ENCODE measurements at regions not wholly inside any gene's neighbourhood (a gene's known extent, or its start where the extent isn't known, plus 50 kb on each side); places are given as distances from the start of the nearest gene placed in this dataset.

GRCh38 chr2:234300932-234301823 lies 195.7 kb downstream of the ARL4C start:
- H3K27ac ChIP-seq (ENCODE audit: low read length): no peak overlapping the region

GRCh38 chr2:234300391-234300925 lies 196.4 kb downstream of the ARL4C start:
- Histone ChIP-seq H3K27ac (ENCODE audit: low read length) (no peak overlapping the region), H3K36me3 (ENCODE audit: control insufficient read depth, insufficient read depth, low read length) (no peaks in the 10 kb centered on the region)

More at GRCh38 chr2:234300932-234301823, 195.7 kb downstream of the ARL4C start:
- DNase-seq (ENCODE audit: low read depth, low spot score): no peak
- H3K9me3 ChIP-seq (ENCODE audit: control insufficient read depth, insufficient read depth, low read length): no peaks in the 10 kb centered on the region
- peaks cover 2% of the 10 kb centered on the region; the same call in 1 of the 2 replicates for H3K4me1 ChIP-seq (ENCODE audit: control insufficient read depth, insufficient read depth, low read length)
- H3K36me3 ChIP-seq (ENCODE audit: control insufficient read depth, insufficient read depth, low read length): no peaks in the 10 kb centered on the region
- no peak overlapping the region for H3K4me3 ChIP-seq (ENCODE audit: low read length)
- H3K27me3 ChIP-seq (ENCODE audit: control insufficient read depth, insufficient read depth, low read length): no peaks in the 10 kb centered on the region
- WGBS (ENCODE audit: insufficient coverage, insufficient read length): 100% methylated on average over 1 of the region's 18 CpGs

GRCh38 chr2:234298918-234299317 lies 198.0 kb downstream of the ARL4C start:
- H3K9me3 ChIP-seq (ENCODE audit: control insufficient read depth, insufficient read depth, low read length): no peaks in the 10 kb centered on the region
- no peak overlapping the region for H3K4me3 ChIP-seq (ENCODE audit: low read length)
- peaks cover 1% of the 10 kb centered on the region; the same call in 1 of the 2 replicates for H3K4me1 ChIP-seq (ENCODE audit: control insufficient read depth, insufficient read depth, low read length)
- H3K36me3 ChIP-seq (ENCODE audit: control insufficient read depth, insufficient read depth, low read length): no peaks in the 10 kb centered on the region
- no peak for DNase-seq (ENCODE audit: low read depth, low spot score)
- H3K27ac ChIP-seq (ENCODE audit: low read length): no peak overlapping the region
- no CpG with 5 or more reads among the region's 3 CpGs for WGBS (ENCODE audit: insufficient coverage, insufficient read length)
- no peaks in the 10 kb centered on the region for H3K27me3 ChIP-seq (ENCODE audit: control insufficient read depth, insufficient read depth, low read length)

More at GRCh38 chr2:234300391-234300925, 196.4 kb downstream of the ARL4C start:
- H3K4me1 ChIP-seq (ENCODE audit: control insufficient read depth, insufficient read depth, low read length): no peaks in the 10 kb centered on the region
- no CpG with 5 or more reads among the region's 6 CpGs for WGBS (ENCODE audit: insufficient coverage, insufficient read length)
- no peak overlapping the region for H3K4me3 ChIP-seq (ENCODE audit: low read length)
- no peaks in the 10 kb centered on the region for H3K9me3 ChIP-seq (ENCODE audit: control insufficient read depth, insufficient read depth, low read length)
- no peaks in the 10 kb centered on the region for H3K27me3 ChIP-seq (ENCODE audit: control insufficient read depth, insufficient read depth, low read length)
- no peak for DNase-seq (ENCODE audit: low read depth, low spot score)

GRCh38 chr2:234296991-234297390 lies 199.9 kb downstream of the ARL4C start:
- DNase-seq (ENCODE audit: low read depth, low spot score): no peak
- H3K36me3 ChIP-seq (ENCODE audit: control insufficient read depth, insufficient read depth, low read length): no peaks in the 10 kb centered on the region
- no peak overlapping the region for H3K27ac ChIP-seq (ENCODE audit: low read length)
- peaks cover 1% of the 10 kb centered on the region; the same call in 1 of the 2 replicates for H3K4me1 ChIP-seq (ENCODE audit: control insufficient read depth, insufficient read depth, low read length)
- H3K9me3 ChIP-seq (ENCODE audit: control insufficient read depth, insufficient read depth, low read length): no peaks in the 10 kb centered on the region
- no peak overlapping the region for H3K4me3 ChIP-seq (ENCODE audit: low read length)
- no peaks in the 10 kb centered on the region for H3K27me3 ChIP-seq (ENCODE audit: control insufficient read depth, insufficient read depth, low read length)
- WGBS (ENCODE audit: insufficient coverage, insufficient read length): no CpG with 5 or more reads among the region's 1 CpG

- Histone ChIP-seq H3K27me3 (ENCODE audit: control insufficient read depth, insufficient read depth, low read length) (no peaks in the 10 kb centered on the region), H3K4me1 (ENCODE audit: control insufficient read depth, insufficient read depth, low read length) (peaks cover 1% of the 10 kb centered on the region; the same call in 1 of the 2 replicates), H3K27ac (ENCODE audit: low read length) (no peak overlapping the region), H3K4me3 (ENCODE audit: low read length) (no peak overlapping the region), H3K36me3 (ENCODE audit: control insufficient read depth, insufficient read depth, low read length) (no peaks in the 10 kb centered on the region), H3K9me3 (ENCODE audit: control insufficient read depth, insufficient read depth, low read length) (no peaks in the 10 kb centered on the region)
- DNase-seq (ENCODE audit: low read depth, low spot score): no peak
- no CpG with 5 or more reads among the region's 4 CpGs for WGBS (ENCODE audit: insufficient coverage, insufficient read length)
These were observed 202.9 kb downstream of the ARL4C start for GRCh38 chr2:234293973-234294372.

- no peaks in the 10 kb centered on the region for H3K27me3 ChIP-seq (ENCODE audit: control insufficient read depth, insufficient read depth, low read length)
- H3K27ac ChIP-seq (ENCODE audit: low read length): no peak overlapping the region
- DNase-seq (ENCODE audit: low read depth, low spot score): no peak
- H3K4me1 ChIP-seq (ENCODE audit: control insufficient read depth, insufficient read depth, low read length): peaks cover 1% of the 10 kb centered on the region; the same call in 1 of the 2 replicates
- no peak overlapping the region for H3K4me3 ChIP-seq (ENCODE audit: low read length)
- no peaks in the 10 kb centered on the region for H3K9me3 ChIP-seq (ENCODE audit: control insufficient read depth, insufficient read depth, low read length)
- no peaks in the 10 kb centered on the region for H3K36me3 ChIP-seq (ENCODE audit: control insufficient read depth, insufficient read depth, low read length)
These were observed 204.0 kb downstream of the ARL4C start for GRCh38 chr2:234292962-234293243.

GRCh38 chr2:234292205-234292961 lies 204.5 kb downstream of the ARL4C start:
- H3K4me1 ChIP-seq (ENCODE audit: control insufficient read depth, insufficient read depth, low read length): peaks cover 1% of the 10 kb centered on the region; the same call in 1 of the 2 replicates
- no peaks in the 10 kb centered on the region for H3K36me3 ChIP-seq (ENCODE audit: control insufficient read depth, insufficient read depth, low read length)
- no CpG with 5 or more reads among the region's 10 CpGs for WGBS (ENCODE audit: insufficient coverage, insufficient read length)
- no peak overlapping the region for H3K27ac ChIP-seq (ENCODE audit: low read length)
- no peak for DNase-seq (ENCODE audit: low read depth, low spot score)
- no peak overlapping the region for H3K4me3 ChIP-seq (ENCODE audit: low read length)
- H3K27me3 ChIP-seq (ENCODE audit: control insufficient read depth, insufficient read depth, low read length): no peaks in the 10 kb centered on the region
- no peaks in the 10 kb centered on the region for H3K9me3 ChIP-seq (ENCODE audit: control insufficient read depth, insufficient read depth, low read length)

GRCh38 chr2:234291765-234292204 lies 205.1 kb downstream of the ARL4C start:
- Histone ChIP-seq H3K9me3 (ENCODE audit: control insufficient read depth, insufficient read depth, low read length) (no peaks in the 10 kb centered on the region), H3K4me3 (ENCODE audit: low read length) (no peak overlapping the region), H3K36me3 (ENCODE audit: control insufficient read depth, insufficient read depth, low read length) (no peaks in the 10 kb centered on the region), H3K4me1 (ENCODE audit: control insufficient read depth, insufficient read depth, low read length) (peaks cover 1% of the 10 kb centered on the region; the same call in 1 of the 2 replicates), H3K27me3 (ENCODE audit: control insufficient read depth, insufficient read depth, low read length) (no peaks in the 10 kb centered on the region), H3K27ac (ENCODE audit: low read length) (no peak overlapping the region)
- DNase-seq (ENCODE audit: low read depth, low spot score): no peak
- no CpG with 5 or more reads among the region's 5 CpGs for WGBS (ENCODE audit: insufficient coverage, insufficient read length)

- Histone ChIP-seq H3K9me3 (ENCODE audit: control insufficient read depth, insufficient read depth, low read length) (no peaks in the 10 kb centered on the region), H3K27me3 (ENCODE audit: control insufficient read depth, insufficient read depth, low read length) (no peaks in the 10 kb centered on the region), H3K4me1 (ENCODE audit: control insufficient read depth, insufficient read depth, low read length) (peaks cover 1% of the 10 kb centered on the region; the same call in 1 of the 2 replicates), H3K4me3 (ENCODE audit: low read length) (no peak overlapping the region), H3K27ac (ENCODE audit: low read length) (no peak overlapping the region), H3K36me3 (ENCODE audit: control insufficient read depth, insufficient read depth, low read length) (no peaks in the 10 kb centered on the region)
- DNase-seq (ENCODE audit: low read depth, low spot score): no peak
- WGBS (ENCODE audit: insufficient coverage, insufficient read length): no CpG with 5 or more reads among the region's 10 CpGs
These were observed 206.2 kb downstream of the ARL4C start for GRCh38 chr2:234290671-234291070.

GRCh38 chr2:234289834-234290590 lies 206.9 kb downstream of the ARL4C start:
- Histone ChIP-seq H3K27ac (ENCODE audit: low read length) (no peak overlapping the region), H3K4me1 (ENCODE audit: control insufficient read depth, insufficient read depth, low read length) (peaks cover 1% of the 10 kb centered on the region; the same call in 1 of the 2 replicates), H3K27me3 (ENCODE audit: control insufficient read depth, insufficient read depth, low read length) (no peaks in the 10 kb centered on the region), H3K36me3 (ENCODE audit: control insufficient read depth, insufficient read depth, low read length) (no peaks in the 10 kb centered on the region), H3K4me3 (ENCODE audit: low read length) (no peak overlapping the region), H3K9me3 (ENCODE audit: control insufficient read depth, insufficient read depth, low read length) (no peaks in the 10 kb centered on the region)
- WGBS (ENCODE audit: insufficient coverage, insufficient read length): no CpG with 5 or more reads among the region's 3 CpGs
- no peak for DNase-seq (ENCODE audit: low read depth, low spot score)

Data from iPS DF 6.9 (cell line).